Fibroblast of lung (primary cell): ENCODE measurements at regions not wholly inside any gene's neighbourhood (a gene's known extent, or its start where the extent isn't known, plus 50 kb on each side); places are given as distances from the start of the nearest gene placed in this dataset.
"Not testable (repeated sequence)": the region's sequence is repeated elsewhere in the genome, so short reads cannot be mapped to it uniquely, and the experiment has no call there.

ENCODE experiments used
- DNase-seq, 2 donors: peaks; one replicate each; pipeline versions ENCODE4 v3.0.0 to v3.0.0-alpha.2; 2010; ENCODE audit warnings: low read depth in 2 of 2
- H2AFZ ChIP-seq: 2 replicates; pipeline ENCODE4 v1.5.1; 2012; ENCODE audit warnings: low read length, control low read depth, inconsistent platforms
- H3K27ac ChIP-seq: 2 replicates; pipeline ENCODE4 v1.5.1; 2011; ENCODE audit warnings: low read length, control low read depth; ENCODE audit not compliant: insufficient read depth
- H3K27me3 ChIP-seq: 2 replicates; pipeline ENCODE4 v1.5.1; 2011; ENCODE audit warnings: mild to moderate bottlenecking, low read length; ENCODE audit not compliant: control insufficient read depth, insufficient read depth
- H3K36me3 ChIP-seq: 2 replicates; pipeline ENCODE4 v1.5.1; 2011; ENCODE audit warnings: low read length; ENCODE audit not compliant: control insufficient read depth, insufficient read depth
- H3K4me1 ChIP-seq: 2 replicates; pipeline ENCODE4 v1.5.1; 2011; ENCODE audit warnings: low read length; ENCODE audit not compliant: control insufficient read depth, insufficient read depth; ENCODE audit errors: extremely low read depth
- H3K4me2 ChIP-seq: 2 replicates; pipeline ENCODE4 v1.5.1; 2011; ENCODE audit warnings: low read length, control low read depth; ENCODE audit not compliant: insufficient read depth; ENCODE audit errors: extremely low read depth
- H3K4me3 ChIP-seq, 4 experiments: fragments of 200-600 bp in 1 of 4; sonication (generic) in 1 of 4; replicated peaks in 1 of 4; 2 replicates each; pipeline ENCODE4 v1.5.1; 2011 to 2016; ENCODE audit warnings: low read length in 4 of 4, low read depth in 3 of 4, mild to moderate bottlenecking in 3 of 4, control low read depth in 2 of 4, inconsistent platforms in 1 of 4, mixed read lengths in 1 of 4; ENCODE audit not compliant: insufficient read depth in 1 of 4; ENCODE audit errors: control extremely low read depth in 1 of 4
- H3K79me2 ChIP-seq: 2 replicates; pipeline ENCODE4 v1.5.1; 2012; ENCODE audit warnings: mild to moderate bottlenecking, low read length, inconsistent platforms; ENCODE audit not compliant: control insufficient read depth, insufficient read depth
- H3K9ac ChIP-seq: 2 replicates; pipeline ENCODE4 v1.5.1; 2011; ENCODE audit warnings: mild to moderate bottlenecking, low read length, control low read depth; ENCODE audit not compliant: insufficient read depth
- H3K9me3 ChIP-seq: 2 replicates; pipeline ENCODE4 v1.5.1; 2012; ENCODE audit warnings: low read depth, low read length; ENCODE audit not compliant: control insufficient read depth, insufficient read depth
- H4K20me1 ChIP-seq: 2 replicates; pipeline ENCODE4 v1.5.1; 2011; ENCODE audit warnings: low read length; ENCODE audit not compliant: control insufficient read depth, insufficient read depth; ENCODE audit errors: extremely low read depth
- CTCF ChIP-seq, 2 donors: IDR thresholded peaks in 1 of 2; conservative IDR thresholded peaks in 1 of 2; 1 replicate in 1 of 2; 2 replicates in 1 of 2; pipeline ENCODE4 v1.5.1; 2011 to 2012; ENCODE audit warnings: low read length in 2 of 2, control low read depth in 1 of 2, inconsistent platforms in 1 of 2, low read depth in 1 of 2, mild to moderate bottlenecking in 1 of 2
- EZH2 ChIP-seq: IDR thresholded peaks from 2 replicates; pipeline ENCODE4 v1.5.1; 2012; ENCODE audit warnings: low read length, control low read depth, mild to moderate bottlenecking; ENCODE audit errors: missing control alignments

DNA sequence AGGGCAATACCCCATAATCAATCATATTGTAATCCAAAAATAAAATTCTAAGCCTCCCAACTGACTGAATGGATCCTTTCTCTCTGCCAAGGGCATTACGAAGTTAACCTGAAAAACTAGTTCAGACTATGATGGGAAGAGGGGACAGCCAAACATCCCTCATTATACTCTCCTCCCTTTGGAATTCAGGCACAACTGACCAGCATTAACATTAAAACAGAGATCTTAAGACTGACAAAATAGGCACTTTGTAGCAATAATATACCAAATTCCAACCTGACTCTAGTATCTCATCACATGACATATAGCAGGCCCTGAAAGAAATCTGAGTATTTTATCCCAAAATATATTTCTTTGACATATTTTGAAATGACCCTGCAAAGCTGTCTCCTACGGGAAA lies 55.0 kb upstream of the SPP1 start:
- TF ChIP-seq EZH2: no peak
- TF ChIP-seq CTCF (conservative IDR thresholded peaks at IDR 0.05 in 1 of 2, IDR thresholded peaks at IDR 0.05 in 1 of 2; ENCODE audit: low read depth in 1 of 2, low read length in 2 of 2): no peak

DNA sequence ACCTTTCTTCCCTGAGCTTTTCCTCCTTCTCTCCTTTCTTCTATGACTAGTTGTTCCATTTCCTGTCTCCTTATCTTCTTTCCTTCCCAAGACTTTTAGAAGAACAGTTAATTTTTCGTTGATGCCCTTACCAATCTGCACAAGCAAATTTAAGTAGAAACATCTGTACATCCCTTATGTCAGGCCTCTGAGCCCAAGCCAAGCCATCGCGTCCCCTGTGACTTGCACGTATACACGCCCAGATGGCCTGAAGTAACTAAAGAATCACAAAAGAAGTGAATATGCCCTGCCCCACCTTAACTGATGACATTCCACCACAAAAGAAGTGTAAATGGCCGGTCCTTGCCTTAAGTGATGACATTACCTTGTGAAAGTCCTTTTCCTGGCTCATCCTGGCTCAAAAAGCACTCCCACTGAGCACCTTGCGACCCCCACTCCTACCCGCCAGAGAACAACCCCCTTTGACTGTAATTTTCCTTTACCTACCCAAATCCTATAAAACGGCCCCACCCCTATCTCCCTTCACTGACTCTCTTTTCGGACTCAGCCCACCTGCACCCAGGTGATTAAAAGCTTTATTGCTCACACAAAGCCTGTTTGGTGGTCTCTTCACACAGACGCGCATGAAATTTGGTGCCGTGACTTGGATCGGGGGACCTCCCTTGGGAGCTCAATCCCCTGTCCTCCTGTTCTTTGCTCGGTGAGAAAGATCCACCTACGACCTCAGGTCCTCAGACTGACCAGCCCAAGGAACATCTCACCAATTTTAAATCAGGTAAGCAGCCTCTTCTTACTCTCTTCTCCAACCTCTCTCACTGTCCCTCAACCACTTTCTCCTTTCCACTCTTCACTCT lies 53.7 kb upstream of the SPP1 start:
- not testable (repeated sequence) for H3K4me1 ChIP-seq, H3K27me3 ChIP-seq, DNase-seq, H4K20me1 ChIP-seq, H3K79me2 ChIP-seq, H3K36me3 ChIP-seq, H3K27ac ChIP-seq, H2AFZ ChIP-seq, H3K4me3 ChIP-seq, H3K9me3 ChIP-seq, H3K4me2 ChIP-seq, H3K9ac ChIP-seq

More for the DNA sequence above, 55.0 kb upstream of the SPP1 start:
- Histone ChIP-seq H3K79me2 (no peaks in the 10 kb centered on the region), H3K9me3 (no peaks in the 10 kb centered on the region), H4K20me1 (no peaks in the 10 kb centered on the region), H3K27me3 (no peaks in the 10 kb centered on the region), H3K36me3 (no peaks in the 10 kb centered on the region), H3K27ac (no peak overlapping the region), H3K4me2 (no peak overlapping the region), H2AFZ (no peak overlapping the region), H3K4me1 (no peaks in the 10 kb centered on the region), H3K9ac (no peak overlapping the region), H3K4me3 (no peak overlapping the region)
- no peak for DNase-seq

- not testable (repeated sequence) for DNase-seq, H3K4me1 ChIP-seq, H3K9ac ChIP-seq, H3K4me2 ChIP-seq, H3K4me3 ChIP-seq, H2AFZ ChIP-seq, H3K27me3 ChIP-seq, H3K79me2 ChIP-seq, H3K36me3 ChIP-seq, H3K27ac ChIP-seq, H3K9me3 ChIP-seq, H4K20me1 ChIP-seq
These were observed 51.4 kb upstream of the SPP1 start for GRCh38 chr4:87924146-87924545.
